CD1c-positive myeloid dendritic cell (primary cell): ENCODE measurements at regions not wholly inside any gene's neighbourhood (a gene's known extent, or its start where the extent isn't known, plus 50 kb on each side); places are given as distances from the start of the nearest gene placed in this dataset.
A peak's percentile ranks its signal among the peaks of the same experiment; 100 is the strongest.
"Not testable (repeated sequence)": the region's sequence is repeated elsewhere in the genome, so short reads cannot be mapped to it uniquely, and the experiment has no call there.

Source experiments
- DNase-seq: peaks from one replicate; pipeline ENCODE4 v3.0.0-alpha.2; 2016; ENCODE audit errors: extremely low spot score

GRCh38 chr2:126222278-126222677, 433.7 kb upstream of the GYPC start:
- no peak for DNase-seq

- no peak for DNase-seq
These were observed 431.2 kb upstream of the GYPC start for GRCh38 chr2:126224776-126225175.

GRCh38 chr2:126227250-126227649, 428.7 kb upstream of the GYPC start:
- no peak for DNase-seq

- DNase-seq: no peak
These were observed 427.4 kb upstream of the GYPC start for GRCh38 chr2:126228531-126228930.

GRCh38 chr2:126238251-126238650, 417.7 kb upstream of the GYPC start:
- no peak for DNase-seq

GRCh38 chr2:126239320-126239955, 416.5 kb upstream of the GYPC start:
- no peak for DNase-seq

- no peak for DNase-seq
These were observed 415.0 kb upstream of the GYPC start for GRCh38 chr2:126241001-126241400.

- no peak for DNase-seq
These were observed 414.5 kb upstream of the GYPC start for GRCh38 chr2:126241411-126241810.

GRCh38 chr2:126244937-126245336, 411.0 kb upstream of the GYPC start:
- peak; percentile 37 for DNase-seq

GRCh38 chr2:126253669-126254068, 402.3 kb upstream of the GYPC start:
- no peak for DNase-seq

GRCh38 chr2:126264625-126265024, 391.3 kb upstream of the GYPC start:
- no peak for DNase-seq

- DNase-seq: no peak
These were observed 386.0 kb upstream of the GYPC start for GRCh38 chr2:126269911-126270310.

- no peak for DNase-seq
These were observed 385.4 kb upstream of the GYPC start for GRCh38 chr2:126270587-126270986.

GRCh38 chr2:126272401-126272800, 383.6 kb upstream of the GYPC start:
- DNase-seq: no peak

GRCh38 chr2:126275098-126275497, 380.9 kb upstream of the GYPC start:
- no peak for DNase-seq

GRCh38 chr2:126276268-126276667, 379.7 kb upstream of the GYPC start:
- not testable (repeated sequence) for DNase-seq

GRCh38 chr2:126288362-126288761, 367.6 kb upstream of the GYPC start:
- DNase-seq: no peak

- not testable (repeated sequence) for DNase-seq
These were observed 362.0 kb upstream of the GYPC start for GRCh38 chr2:126293962-126294361.

GRCh38 chr2:126299469-126299976, 356.4 kb upstream of the GYPC start:
- no peak for DNase-seq

- DNase-seq: no peak
These were observed 355.6 kb upstream of the GYPC start for GRCh38 chr2:126300348-126300747.

GRCh38 chr2:126302043-126302442, 353.9 kb upstream of the GYPC start:
- DNase-seq: no peak

- no peak for DNase-seq
These were observed 352.8 kb upstream of the GYPC start for GRCh38 chr2:126303113-126303512.

- DNase-seq: no peak
These were observed 351.8 kb upstream of the GYPC start for GRCh38 chr2:126304154-126304553.

- no peak for DNase-seq
These were observed 349.4 kb upstream of the GYPC start for GRCh38 chr2:126306539-126306938.
